GM21825 (cell line): ENCODE measurements at regions not wholly inside any gene's neighbourhood (a gene's known extent, or its start where the extent isn't known, plus 50 kb on each side); places are given as distances from the start of the nearest gene placed in this dataset.

Experiments
- ATAC-seq: cut with Tn5 transposase; IDR thresholded peaks from one replicate; pipeline ENCODE4 v1.9.1; 2021; ENCODE audit warnings: mild to moderate bottlenecking, moderate library complexity; ENCODE audit not compliant: unreplicated experiment

DNA sequence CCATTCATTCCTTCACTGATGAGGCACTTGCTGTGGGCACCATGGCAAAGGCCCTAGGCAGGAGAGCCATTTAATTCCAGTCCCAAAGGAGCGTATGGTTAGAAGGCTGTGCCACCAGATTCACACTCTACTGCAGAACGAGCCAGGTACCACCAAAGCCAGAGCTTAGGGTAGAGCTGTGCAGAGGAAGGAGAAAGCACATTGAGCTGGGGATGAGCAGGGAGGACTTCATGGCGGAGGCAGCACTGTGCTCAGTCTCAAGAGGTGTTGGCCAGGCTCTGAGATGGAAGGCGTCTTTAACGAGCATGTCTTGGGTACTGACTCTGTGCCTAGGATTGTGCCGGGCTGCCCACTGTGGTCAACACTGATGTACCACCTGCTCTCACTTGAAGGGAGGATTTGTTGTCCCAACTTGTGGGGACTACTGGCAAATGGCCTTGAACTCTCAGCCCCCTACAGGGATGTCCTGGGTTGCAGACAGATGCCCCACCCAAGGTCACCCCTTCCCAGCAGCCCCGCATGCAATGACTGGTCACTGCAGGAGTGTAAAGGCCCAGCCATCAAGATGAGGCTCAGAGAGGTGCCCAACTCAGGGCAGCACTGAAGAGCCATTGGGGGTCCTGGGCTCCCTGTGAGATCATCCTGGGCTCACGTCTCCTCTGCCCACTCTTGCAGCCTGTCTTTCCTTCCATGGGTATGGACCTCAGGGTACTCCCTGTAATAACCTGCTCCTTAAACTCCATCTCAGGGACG, 251.4 kb downstream of the GLI2 start:
- no peak for ATAC-seq

- no peak for ATAC-seq
Observed at GRCh38 chr2:120988051-120988699, 252.5 kb downstream of the GLI2 start.

DNA sequence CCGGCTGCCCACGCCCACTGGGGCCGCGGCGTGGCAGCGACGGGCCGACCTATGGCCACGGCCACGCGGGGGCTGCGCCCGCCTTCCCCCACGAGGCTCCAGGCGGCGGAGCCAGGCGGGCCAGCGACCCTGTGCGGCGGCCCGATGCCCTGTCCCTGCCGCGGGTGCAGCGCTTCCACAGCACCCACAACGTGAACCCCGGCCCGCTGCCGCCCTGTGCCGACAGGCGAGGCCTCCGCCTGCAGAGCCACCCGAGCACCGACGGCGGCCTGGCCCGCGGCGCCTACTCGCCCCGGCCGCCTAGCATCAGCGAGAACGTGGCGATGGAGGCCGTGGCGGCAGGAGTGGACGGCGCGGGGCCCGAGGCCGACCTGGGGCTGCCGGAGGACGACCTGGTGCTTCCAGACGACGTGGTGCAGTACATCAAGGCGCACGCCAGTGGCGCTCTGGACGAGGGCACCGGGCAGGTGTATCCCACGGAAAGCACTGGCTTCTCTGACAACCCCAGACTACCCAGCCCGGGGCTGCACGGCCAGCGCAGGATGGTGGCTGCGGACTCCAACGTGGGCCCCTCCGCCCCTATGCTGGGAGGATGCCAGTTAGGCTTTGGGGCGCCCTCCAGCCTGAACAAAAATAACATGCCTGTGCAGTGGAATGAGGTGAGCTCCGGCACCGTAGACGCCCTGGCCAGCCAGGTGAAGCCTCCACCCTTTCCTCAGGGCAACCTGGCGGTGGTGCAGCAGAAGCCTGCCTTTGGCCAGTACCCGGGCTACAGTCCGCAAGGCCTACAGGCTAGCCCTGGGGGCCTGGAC, 253.2 kb downstream of the GLI2 start:
- ATAC-seq: no peak

DNA sequence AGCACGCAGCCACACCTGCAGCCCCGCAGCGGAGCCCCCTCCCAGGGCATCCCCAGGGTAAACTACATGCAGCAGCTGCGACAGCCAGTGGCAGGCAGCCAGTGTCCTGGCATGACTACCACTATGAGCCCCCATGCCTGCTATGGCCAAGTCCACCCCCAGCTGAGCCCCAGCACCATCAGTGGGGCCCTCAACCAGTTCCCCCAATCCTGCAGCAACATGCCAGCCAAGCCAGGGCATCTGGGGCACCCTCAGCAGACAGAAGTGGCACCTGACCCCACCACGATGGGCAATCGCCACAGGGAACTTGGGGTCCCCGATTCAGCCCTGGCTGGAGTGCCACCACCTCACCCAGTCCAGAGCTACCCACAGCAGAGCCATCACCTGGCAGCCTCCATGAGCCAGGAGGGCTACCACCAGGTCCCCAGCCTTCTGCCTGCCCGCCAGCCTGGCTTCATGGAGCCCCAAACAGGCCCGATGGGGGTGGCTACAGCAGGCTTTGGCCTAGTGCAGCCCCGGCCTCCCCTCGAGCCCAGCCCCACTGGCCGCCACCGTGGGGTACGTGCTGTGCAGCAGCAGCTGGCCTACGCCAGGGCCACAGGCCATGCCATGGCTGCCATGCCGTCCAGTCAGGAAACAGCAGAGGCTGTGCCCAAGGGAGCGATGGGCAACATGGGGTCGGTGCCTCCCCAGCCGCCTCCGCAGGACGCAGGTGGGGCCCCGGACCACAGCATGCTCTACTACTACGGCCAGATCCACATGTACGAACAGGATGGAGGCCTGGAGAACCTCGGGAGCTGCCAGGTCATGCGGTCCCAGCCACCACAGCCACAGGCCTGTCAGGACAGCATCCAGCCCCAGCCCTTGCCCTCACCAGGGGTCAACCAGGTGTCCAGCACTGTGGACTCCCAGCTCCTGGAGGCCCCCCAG, 254.1 kb downstream of the GLI2 start:
- no peak for ATAC-seq

GRCh38 chr2:120990451-120990871, 254.8 kb downstream of the GLI2 start:
- no peak for ATAC-seq

- no peak for ATAC-seq
Observed at GRCh38 chr2:120991441-120991840, 255.8 kb downstream of the GLI2 start.

DNA sequence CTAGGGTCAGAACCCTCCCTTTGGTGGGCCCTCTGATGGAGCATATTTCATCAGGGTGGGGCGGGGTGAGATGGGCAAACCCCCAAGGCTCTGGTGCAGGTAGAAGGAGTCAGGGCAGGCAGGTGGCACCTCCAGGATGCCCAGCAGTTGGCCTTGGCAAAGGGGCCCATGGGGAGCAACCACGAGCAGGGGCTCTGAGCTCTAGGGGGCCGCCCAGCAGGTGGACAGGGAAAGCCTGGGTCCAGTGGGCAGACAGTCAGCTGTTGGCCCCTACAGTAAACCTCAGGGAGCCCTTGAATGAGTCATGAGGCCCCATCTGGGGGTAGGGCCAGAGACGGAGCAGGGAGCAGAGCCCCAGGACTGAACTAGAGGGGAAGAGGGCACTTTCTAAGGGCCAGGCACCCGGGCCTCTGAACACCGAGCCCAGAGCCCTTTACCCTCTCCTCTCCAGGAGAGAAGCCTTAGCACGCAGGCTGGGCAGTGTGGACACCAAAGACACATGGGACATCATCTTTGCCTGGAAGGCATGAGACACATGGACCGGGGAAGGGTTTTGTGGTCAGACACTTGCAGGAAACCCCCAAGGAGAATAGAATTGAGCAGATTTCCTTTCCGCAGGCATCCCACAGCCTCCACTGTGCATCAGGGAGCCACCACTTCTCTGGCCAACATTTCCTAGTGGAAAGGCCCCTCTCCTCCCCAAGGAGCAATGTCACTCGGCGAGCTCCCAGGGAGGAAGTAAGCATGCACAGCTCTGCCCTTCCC, 257.3 kb downstream of the GLI2 start:
- no peak for ATAC-seq

GRCh38 chr2:120993661-120994060, 258.0 kb downstream of the GLI2 start:
- ATAC-seq: no peak

GRCh38 chr2:120994301-120994995, 258.8 kb downstream of the GLI2 start:
- no peak for ATAC-seq

DNA sequence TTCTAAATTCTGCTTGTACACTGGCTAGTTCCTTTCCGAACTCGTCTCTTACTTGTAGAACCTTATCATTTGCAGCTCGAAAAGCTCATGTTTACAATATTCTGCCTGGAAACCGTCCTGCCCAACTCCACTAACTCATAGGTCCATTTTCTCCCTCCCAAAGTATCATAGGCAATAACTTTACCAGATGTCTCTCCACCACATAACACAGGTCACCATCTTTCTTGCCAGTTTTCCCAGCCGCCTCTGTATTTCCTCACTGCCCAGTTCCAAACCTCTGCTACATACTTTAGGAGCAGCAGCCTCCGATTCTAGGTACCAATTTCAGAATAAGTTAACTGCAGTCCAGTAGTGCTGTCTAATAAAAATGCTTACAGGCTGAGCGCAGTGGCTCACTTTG, 259.5 kb downstream of the GLI2 start:
- ATAC-seq: no peak

DNA sequence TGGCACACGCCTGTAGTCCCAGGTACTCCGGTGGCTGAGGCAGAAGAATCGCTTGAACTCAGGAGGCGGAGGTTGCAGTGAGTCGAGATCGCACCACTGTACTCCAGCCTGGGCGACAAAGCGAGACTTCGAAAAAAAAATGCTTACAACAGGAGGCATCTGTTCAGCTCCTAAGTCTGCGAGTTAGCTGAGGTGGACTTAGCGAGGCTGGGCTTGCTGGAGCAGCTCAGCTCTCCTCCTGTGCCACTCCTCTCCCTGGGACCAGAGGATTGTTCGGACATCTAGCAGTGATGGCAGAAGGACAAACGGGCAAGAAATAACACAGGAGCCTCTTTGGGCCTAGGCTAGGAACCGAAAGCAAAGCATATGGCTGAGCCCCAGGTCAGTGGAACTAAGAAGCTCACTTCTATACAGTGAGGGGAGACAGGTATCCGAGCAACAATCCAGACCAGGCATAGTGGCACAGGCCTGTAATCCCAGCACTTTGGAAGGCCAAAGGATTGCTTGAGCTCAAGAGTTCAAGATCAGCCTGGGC, 260.1 kb downstream of the GLI2 start:
- no peak for ATAC-seq

GRCh38 chr2:120999377-121000097, 263.9 kb downstream of the GLI2 start:
- ATAC-seq: no peak

DNA sequence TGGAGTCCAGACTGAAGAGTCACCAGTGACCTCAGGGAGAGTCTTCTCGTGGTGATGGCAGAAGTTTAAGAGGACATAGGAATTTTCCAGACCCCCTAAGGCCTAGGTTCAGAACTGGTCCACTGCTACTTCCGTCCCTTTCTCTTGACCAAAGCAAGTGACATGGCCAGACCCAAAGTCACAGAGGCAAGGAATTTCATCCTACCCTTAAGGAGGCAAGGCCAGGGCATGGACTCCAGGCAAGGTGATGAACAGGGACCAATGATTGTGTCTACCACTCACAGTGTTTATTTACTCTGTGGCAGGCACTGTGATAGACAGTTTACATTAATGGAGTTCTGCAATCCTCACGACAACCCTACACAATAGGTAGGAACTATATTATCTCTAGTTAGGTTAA, 265.1 kb downstream of the GLI2 start:
- ATAC-seq: no peak

- no peak for ATAC-seq
Observed at GRCh38 chr2:121001641-121002040, 266.0 kb downstream of the GLI2 start.

DNA sequence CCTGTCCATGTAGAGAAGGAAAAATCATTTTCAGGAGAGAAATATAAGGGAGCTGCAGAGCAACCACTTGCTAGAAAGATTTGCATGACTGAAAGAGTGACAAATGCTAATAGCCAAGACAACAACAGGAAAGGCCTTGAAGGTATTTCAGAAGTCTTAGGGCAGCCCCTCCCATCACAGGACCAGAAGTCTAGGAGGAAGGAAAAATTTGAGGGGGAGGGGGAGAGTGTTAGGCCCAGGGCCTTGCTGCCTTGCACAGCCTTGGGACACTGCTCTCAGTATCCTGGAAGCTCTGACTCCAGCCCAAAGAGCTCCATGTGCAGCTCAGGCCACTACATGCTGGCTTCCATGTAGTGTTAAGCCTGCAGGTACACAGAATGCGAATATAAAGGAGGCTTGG, 266.9 kb downstream of the GLI2 start:
- no peak for ATAC-seq

DNA sequence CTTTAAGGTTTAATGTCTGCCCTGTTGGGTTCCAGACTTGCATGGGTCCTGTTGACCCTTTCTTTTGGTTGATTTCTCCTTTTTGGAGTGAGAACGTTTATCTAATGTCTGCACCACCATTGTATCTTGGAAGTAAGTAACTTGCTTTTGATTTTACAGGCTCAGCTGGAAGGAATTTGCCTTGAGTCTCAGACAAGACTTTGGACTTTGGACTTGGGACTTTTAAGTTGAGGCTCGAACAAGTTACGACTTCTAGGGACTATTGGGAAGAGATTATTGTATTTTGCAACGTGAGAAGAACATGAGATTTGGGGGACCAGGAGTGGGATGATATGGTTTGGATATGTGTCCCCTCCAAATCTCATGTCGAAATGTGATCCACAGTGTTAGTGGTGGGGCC, 267.7 kb downstream of the GLI2 start:
- ATAC-seq: no peak

DNA sequence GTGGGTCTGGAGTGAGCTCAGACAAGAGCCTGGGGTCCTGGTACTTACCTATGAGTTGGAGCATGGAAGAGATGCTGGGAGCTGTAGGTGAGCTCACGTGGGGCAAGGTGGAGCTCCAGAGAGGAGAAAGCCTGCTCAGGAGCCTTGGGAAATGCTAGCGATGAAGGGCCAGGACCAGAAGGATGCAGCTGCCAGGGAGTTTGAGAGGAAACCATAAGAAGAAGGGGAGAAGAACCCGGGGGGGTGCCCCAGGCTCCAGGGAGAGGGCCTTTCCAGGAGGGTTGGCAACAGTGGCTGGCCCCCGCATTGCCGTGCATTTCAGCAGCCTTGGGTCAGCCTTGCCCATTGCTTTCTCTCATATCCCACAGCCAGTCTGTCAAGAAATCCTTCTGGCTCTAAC, 268.7 kb downstream of the GLI2 start:
- no peak for ATAC-seq

DNA sequence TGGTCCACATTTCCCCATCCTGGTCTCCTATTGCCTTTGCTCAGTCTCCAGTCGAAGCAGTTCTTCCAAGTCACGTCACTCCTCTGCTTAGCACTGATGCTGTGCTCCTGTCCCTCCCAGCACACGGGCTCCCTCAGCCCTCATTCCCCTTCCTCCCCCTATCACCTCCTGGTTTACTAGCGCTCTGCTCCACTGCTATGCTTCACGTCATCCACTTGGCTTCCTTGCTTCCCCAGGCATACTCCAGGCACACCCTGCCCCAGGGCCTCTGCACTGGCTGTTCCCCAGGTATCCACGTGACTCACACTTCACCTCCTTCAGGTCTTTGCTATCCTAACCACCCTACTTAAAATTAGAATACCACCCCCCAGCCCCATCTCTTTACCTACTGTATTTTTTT, 269.3 kb downstream of the GLI2 start:
- ATAC-seq: no peak

GRCh38 chr2:121005453-121005852, 269.8 kb downstream of the GLI2 start:
- no peak for ATAC-seq
